ENCODE measurements at regions not wholly inside any gene's neighbourhood (a gene's known extent, or its start where the extent isn't known, plus 50 kb on each side); places are given as distances from the start of the nearest gene placed in this dataset.
"Not testable (repeated sequence)": the region's sequence is repeated elsewhere in the genome, so short reads cannot be mapped to it uniquely, and the experiment has no call there.

DNA sequence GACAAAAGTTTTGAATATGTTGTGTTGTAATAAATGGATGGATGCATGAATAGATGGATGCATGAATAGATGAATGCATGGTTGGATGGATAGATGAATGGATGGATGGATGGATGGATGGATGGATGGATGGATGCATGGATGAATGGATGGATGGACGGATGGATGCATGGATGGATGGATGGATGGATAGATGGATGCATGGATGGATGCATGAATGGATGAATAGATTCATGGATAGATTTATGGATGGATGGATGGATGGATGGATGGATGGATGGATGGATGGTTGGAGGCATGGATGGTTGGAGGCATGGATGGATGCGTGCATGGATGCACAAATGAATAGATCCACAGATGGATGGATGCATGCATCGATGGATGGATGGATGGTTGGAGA lies 623.2 kb upstream of the B3GAT1 start:
- H3K4me1 Mint-ChIP-seq (ENCODE audit: low read depth), result no peaks in the 10 kb centered on the region
- intact Hi-C loops (cut with micrococcal nuclease), result no loop called here
- no peak overlapping the region for H3K27ac Mint-ChIP-seq
- DNase-seq (ENCODE audit: low spot score), result no peak
- no peaks in the 10 kb centered on the region for H3K36me3 Mint-ChIP-seq (ENCODE audit: low read depth)
- H3K27me3 Mint-ChIP-seq (ENCODE audit: low read depth), result no peaks in the 10 kb centered on the region
- H3K9me3 Mint-ChIP-seq, result no peaks in the 10 kb centered on the region
- H3K4me3 Mint-ChIP-seq (ENCODE audit: low read depth), result no peak overlapping the region

DNA sequence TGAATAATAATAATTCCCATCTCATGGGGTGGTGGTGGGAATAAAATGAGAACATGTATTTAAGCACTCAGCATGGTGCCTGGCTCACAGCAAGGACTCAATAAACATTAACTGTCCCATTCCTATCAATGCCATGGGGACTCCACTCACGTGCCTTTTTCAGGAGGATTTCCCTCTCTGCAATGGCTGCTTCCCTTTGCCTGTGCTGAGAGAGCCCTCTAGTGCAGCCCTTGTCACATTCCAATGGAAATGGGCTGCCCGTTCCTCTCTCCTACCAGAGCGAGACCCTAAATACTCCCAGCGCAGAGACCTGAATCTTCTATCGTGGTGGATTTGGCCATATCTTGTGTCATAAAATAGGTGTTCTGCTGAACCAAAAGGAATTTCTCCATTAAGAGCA lies 621.5 kb upstream of the B3GAT1 start:
- intact Hi-C loops (cut with micrococcal nuclease), result no loop called here
- H3K27ac Mint-ChIP-seq, result no peak overlapping the region
- no peaks in the 10 kb centered on the region for H3K4me1 Mint-ChIP-seq (ENCODE audit: low read depth)
- no peak for DNase-seq (ENCODE audit: low spot score)
- no peak overlapping the region for H3K4me3 Mint-ChIP-seq (ENCODE audit: low read depth)
- H3K36me3 Mint-ChIP-seq (ENCODE audit: low read depth), result no peaks in the 10 kb centered on the region
- H3K27me3 Mint-ChIP-seq (ENCODE audit: low read depth), result no peaks in the 10 kb centered on the region
- H3K9me3 Mint-ChIP-seq, result no peaks in the 10 kb centered on the region

DNA sequence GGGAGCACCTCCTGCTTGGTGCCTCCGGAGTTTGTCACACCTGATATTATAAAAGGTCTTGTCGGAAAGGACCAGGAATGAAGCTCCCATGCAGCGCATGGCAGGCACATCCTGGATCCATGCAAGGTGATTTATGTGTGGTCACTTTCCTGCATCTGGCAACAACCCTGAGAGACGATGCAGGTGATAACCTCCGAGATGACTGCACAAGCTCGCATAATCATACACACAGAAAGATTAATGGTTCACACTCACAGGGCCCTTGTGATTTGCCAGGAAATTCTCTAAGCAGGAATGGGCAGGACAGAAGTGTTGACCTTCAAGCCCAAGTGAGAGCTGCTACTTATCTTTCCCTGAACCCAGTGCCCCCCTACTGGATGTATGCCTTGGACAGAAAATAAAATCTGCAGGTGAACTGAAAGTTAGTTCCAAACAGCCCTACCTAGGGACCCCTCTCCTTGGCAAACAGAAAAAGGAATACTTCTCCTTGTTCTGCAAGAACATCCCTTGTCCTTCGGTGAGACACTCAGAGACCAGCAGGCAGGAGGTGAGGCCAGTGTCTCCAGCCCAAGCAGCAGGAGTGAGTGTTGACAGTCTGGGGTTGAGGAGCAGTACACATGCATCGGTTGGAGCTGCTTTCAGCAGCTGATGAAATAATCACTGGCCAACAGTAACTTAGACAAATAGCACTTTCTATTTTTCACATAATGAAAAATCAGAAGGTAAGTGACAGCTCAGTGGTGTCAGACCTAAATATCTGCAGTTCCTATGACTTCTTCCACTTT lies 619.4 kb upstream of the B3GAT1 start:
- H3K4me3 Mint-ChIP-seq (ENCODE audit: low read depth), result no peak overlapping the region
- intact Hi-C loops (cut with micrococcal nuclease), result no loop called here
- no peaks in the 10 kb centered on the region for H3K4me1 Mint-ChIP-seq (ENCODE audit: low read depth)
- no peaks in the 10 kb centered on the region for H3K9me3 Mint-ChIP-seq
- H3K36me3 Mint-ChIP-seq (ENCODE audit: low read depth), result no peaks in the 10 kb centered on the region
- DNase-seq (ENCODE audit: low spot score), result no peak
- no peaks in the 10 kb centered on the region for H3K27me3 Mint-ChIP-seq (ENCODE audit: low read depth)
- H3K27ac Mint-ChIP-seq, result no peak overlapping the region

DNA sequence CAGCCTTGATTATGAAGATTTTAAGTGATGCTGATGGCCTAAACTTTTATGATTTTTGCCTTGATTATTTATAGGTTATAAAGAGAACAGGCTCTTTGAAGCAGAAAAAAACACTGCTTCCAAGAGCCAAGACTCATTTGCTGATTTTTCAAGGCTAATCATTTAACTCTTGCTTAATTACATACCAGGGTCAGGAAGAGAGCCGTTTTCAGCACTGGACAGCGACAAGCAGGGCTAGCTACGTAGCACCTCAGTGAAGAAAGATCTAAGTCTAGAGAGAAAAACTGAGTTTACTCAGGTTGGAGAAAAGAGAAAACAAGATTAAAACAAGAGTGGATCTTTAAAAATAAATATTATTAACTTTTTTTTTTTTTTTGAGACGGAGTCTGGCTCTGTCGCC lies 615.4 kb upstream of the B3GAT1 start:
- H3K27ac Mint-ChIP-seq, result no peak overlapping the region
- no peaks in the 10 kb centered on the region for H3K36me3 Mint-ChIP-seq (ENCODE audit: low read depth)
- H3K9me3 Mint-ChIP-seq, result no peaks in the 10 kb centered on the region
- H3K4me3 Mint-ChIP-seq (ENCODE audit: low read depth), result no peak overlapping the region
- intact Hi-C loops (cut with micrococcal nuclease), result no loop called here
- no peaks in the 10 kb centered on the region for H3K4me1 Mint-ChIP-seq (ENCODE audit: low read depth)
- H3K27me3 Mint-ChIP-seq (ENCODE audit: low read depth), result no peaks in the 10 kb centered on the region
- DNase-seq (ENCODE audit: low spot score), result no peak

DNA sequence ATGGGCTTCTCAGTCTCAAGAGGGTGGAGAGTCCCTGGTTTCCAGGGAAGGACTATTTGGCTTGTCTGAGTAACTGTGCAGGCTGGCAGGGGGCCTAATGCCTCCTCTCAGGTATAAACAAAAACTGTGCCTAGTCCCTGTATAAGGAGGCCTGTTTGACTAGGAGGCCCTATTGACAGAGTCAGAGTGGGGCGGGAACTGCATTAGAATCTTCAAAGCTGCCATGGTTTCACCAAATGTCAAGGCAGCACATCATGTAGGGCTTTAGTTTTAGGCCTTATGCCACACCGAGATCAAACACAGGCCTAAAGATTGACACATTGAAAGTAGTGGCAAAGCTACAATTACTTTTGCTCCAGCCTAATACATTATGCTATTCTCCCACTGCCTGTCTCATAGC lies 611.5 kb upstream of the B3GAT1 start:
- H3K4me1 Mint-ChIP-seq (ENCODE audit: low read depth), result no peaks in the 10 kb centered on the region
- no peak overlapping the region for H3K4me3 Mint-ChIP-seq (ENCODE audit: low read depth)
- H3K27me3 Mint-ChIP-seq (ENCODE audit: low read depth), result no peaks in the 10 kb centered on the region
- intact Hi-C loops (cut with micrococcal nuclease), result no loop called here
- H3K36me3 Mint-ChIP-seq (ENCODE audit: low read depth), result no peaks in the 10 kb centered on the region
- DNase-seq (ENCODE audit: low spot score), result no peak
- no peaks in the 10 kb centered on the region for H3K9me3 Mint-ChIP-seq
- no peak overlapping the region for H3K27ac Mint-ChIP-seq

DNA sequence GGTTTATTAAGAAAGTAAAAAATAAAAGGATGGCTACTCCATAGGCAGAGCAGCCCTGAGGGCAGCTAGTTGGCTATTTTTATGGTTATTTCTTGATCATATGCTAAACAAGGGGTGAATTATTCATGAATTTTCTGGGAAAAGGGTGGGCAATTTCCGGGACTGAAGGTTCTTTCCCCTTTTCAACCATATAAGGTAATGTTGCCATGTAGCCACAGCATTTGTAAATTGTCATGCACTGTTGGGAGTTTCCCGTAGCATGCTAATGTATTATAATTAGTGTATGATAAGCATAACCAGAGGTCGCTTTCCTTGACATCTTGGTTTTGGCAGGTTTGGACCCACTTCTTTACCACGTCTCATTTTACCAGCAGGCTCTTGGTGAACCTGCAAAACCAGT lies 610.4 kb upstream of the B3GAT1 start:
- H3K27ac Mint-ChIP-seq, result no peak overlapping the region
- DNase-seq (ENCODE audit: low spot score), result no peak
- H3K9me3 Mint-ChIP-seq, result no peaks in the 10 kb centered on the region
- intact Hi-C loops (cut with micrococcal nuclease), result no loop called here
- H3K4me3 Mint-ChIP-seq (ENCODE audit: low read depth), result no peak overlapping the region
- no peaks in the 10 kb centered on the region for H3K27me3 Mint-ChIP-seq (ENCODE audit: low read depth)
- H3K36me3 Mint-ChIP-seq (ENCODE audit: low read depth), result no peaks in the 10 kb centered on the region
- H3K4me1 Mint-ChIP-seq (ENCODE audit: low read depth), result no peaks in the 10 kb centered on the region

DNA sequence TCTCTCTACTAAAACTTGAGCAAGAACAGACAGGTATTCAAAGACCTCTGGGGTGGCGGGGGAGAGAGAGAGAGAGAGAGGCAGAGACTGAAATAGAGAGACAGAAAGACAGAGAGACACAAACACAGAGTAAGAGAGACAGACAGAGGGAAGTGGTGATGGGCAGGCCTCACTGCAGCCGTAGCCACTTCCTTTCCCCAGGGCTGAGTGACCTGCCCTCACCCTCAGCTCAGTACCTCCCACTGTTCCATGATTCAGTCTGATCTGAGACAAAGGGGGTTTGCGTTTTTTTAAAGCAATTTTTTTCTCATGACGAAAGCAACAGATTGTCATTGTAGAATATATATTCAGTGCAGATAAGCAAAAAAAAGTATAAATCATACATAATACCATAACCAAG lies 607.9 kb upstream of the B3GAT1 start:
- Mint-ChIP-seq H3K36me3 (ENCODE audit: low read depth) (no peaks in the 10 kb centered on the region), H3K4me1 (ENCODE audit: low read depth) (no peaks in the 10 kb centered on the region), H3K27ac (no peak overlapping the region), H3K4me3 (ENCODE audit: low read depth) (no peak overlapping the region), H3K27me3 (ENCODE audit: low read depth) (no peaks in the 10 kb centered on the region), H3K9me3 (no peaks in the 10 kb centered on the region)
- intact Hi-C loops (cut with micrococcal nuclease), result no loop called here
- DNase-seq (ENCODE audit: low spot score), result no peak

DNA sequence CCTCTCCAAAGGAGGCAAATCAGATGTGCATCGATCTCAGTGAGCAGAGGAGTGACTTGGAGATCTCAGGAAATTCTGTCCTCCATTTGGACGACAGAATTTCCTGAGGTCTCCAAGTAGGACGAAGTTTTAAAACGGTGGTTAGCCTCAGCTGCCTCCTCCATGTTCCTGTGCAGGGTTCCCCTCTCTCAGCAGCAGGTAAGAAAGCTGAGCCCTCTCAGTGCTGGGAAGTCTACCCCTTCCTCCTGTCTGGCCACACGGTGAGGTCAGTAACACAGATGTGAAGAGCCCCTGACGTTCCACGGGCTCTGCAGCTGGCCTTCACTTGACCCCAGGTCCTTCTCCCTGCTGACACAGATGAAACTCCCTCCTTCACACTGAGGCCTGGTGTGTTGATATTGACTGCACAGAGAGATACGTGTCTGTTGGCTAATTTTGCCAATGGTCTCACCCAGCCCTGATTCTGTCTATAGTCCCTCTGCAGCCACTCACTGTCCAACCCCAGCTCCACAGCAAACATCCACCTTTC lies 607.4 kb upstream of the B3GAT1 start:
- DNase-seq (ENCODE audit: low spot score), result no peak
- intact Hi-C loops (cut with micrococcal nuclease), result no loop called here
- Mint-ChIP-seq H3K4me1 (ENCODE audit: low read depth) (no peaks in the 10 kb centered on the region), H3K27me3 (ENCODE audit: low read depth) (no peaks in the 10 kb centered on the region), H3K4me3 (ENCODE audit: low read depth) (no peak overlapping the region), H3K27ac (no peak overlapping the region), H3K9me3 (no peaks in the 10 kb centered on the region), H3K36me3 (ENCODE audit: low read depth) (no peaks in the 10 kb centered on the region)

DNA sequence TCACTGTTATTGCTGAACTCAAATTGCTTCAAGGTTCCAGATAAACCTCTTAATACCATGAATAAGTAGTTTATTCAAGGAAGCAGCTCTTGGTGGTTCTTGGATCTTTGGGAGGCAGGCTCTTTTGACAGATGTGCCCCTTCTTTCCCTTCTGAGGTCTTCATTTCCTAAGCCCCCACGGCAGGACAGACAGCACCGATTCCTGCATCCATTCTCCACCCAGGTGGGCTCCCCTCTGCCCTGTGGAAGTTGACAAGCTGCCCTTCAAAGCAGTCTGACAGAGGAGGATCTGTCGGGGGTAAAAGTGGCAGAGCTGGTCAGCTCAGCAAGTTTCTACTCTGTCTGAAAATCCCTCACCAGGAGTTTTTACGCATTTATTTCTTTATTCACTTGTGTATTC lies 605.3 kb upstream of the B3GAT1 start:
- H3K4me1 Mint-ChIP-seq (ENCODE audit: low read depth), result no peaks in the 10 kb centered on the region
- no peaks in the 10 kb centered on the region for H3K27me3 Mint-ChIP-seq (ENCODE audit: low read depth)
- intact Hi-C loops (cut with micrococcal nuclease), result no loop called here
- H3K27ac Mint-ChIP-seq, result no peak overlapping the region
- H3K4me3 Mint-ChIP-seq (ENCODE audit: low read depth), result no peak overlapping the region
- no peaks in the 10 kb centered on the region for H3K36me3 Mint-ChIP-seq (ENCODE audit: low read depth)
- DNase-seq (ENCODE audit: low spot score), result no peak
- no peaks in the 10 kb centered on the region for H3K9me3 Mint-ChIP-seq

DNA sequence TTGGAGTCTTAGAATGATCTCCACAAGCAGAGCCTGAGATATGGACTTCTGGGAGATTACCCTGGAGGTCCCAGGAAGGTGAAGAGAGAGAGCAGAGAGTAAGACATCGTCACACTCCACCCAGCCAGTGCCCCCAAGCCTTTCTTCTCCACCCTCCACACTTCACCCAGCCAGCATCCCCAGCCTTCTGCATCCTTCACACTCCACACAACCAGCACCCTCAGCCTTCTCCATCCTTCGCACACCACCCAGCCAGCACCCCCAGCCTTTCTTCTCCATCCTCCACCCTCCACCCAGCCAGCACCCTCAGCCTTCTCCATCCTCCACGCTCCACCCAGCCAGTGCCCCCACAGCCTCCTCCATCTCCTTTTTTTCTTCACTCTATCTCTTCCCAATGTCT lies 603.9 kb upstream of the B3GAT1 start:
- Mint-ChIP-seq H3K9me3 (peaks cover 7% of the 10 kb centered on the region), H3K4me3 (ENCODE audit: low read depth) (no peak overlapping the region), H3K27ac (no peak overlapping the region), H3K27me3 (ENCODE audit: low read depth) (no peaks in the 10 kb centered on the region), H3K4me1 (ENCODE audit: low read depth) (no peaks in the 10 kb centered on the region), H3K36me3 (ENCODE audit: low read depth) (no peaks in the 10 kb centered on the region)
- intact Hi-C loops (cut with micrococcal nuclease), result no loop called here
- no peak for DNase-seq (ENCODE audit: low spot score)

DNA sequence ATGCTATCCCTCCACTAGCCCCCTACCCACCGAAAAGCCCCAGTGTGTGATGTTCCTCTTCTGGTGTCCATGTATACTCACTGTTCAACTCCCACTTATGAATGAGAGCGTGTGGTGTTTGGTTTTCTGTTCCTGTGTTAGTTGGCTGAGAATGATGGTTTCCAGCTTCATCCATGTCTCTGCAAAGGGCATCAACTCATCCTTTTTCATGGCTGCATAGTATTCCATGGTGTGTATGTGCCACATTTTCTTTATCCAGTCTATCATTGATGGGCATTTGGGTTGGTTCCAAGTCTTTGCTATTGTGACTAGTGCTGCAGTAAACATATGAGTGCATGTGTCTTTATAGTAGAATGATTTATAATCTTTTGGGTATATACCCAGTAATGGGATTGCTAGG lies 599.3 kb upstream of the B3GAT1 start:
- intact Hi-C loops (cut with micrococcal nuclease), result not testable (repeated sequence)

DNA sequence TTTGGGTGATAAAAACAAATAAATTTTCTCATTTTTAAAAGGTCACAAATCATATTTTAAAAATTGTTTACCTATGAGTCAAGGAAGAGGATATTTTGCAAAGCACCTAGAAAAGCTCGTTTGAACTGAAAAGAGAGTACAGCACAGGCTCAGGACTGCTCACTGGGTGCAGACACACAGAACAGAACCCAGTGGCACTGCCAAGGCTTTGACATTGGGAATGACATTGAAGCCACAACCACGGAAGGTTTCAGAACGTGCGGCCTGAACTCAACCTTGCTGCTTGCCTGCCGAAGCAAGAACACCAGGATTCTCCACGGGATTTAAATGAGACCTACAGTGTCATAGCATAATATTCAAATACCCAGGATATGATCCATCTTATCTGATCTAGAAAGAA lies 597.1 kb upstream of the B3GAT1 start:
- H3K9me3 Mint-ChIP-seq, result peaks cover 7% of the 10 kb centered on the region
- H3K4me3 Mint-ChIP-seq (ENCODE audit: low read depth), result no peak overlapping the region
- intact Hi-C loops (cut with micrococcal nuclease), result no loop called here
- H3K4me1 Mint-ChIP-seq (ENCODE audit: low read depth), result no peaks in the 10 kb centered on the region
- no peaks in the 10 kb centered on the region for H3K27me3 Mint-ChIP-seq (ENCODE audit: low read depth)
- no peak for DNase-seq (ENCODE audit: low spot score)
- H3K27ac Mint-ChIP-seq, result no peak overlapping the region
- no peaks in the 10 kb centered on the region for H3K36me3 Mint-ChIP-seq (ENCODE audit: low read depth)

More for the DNA sequence above, 599.3 kb upstream of the B3GAT1 start:
- DNase-seq (ENCODE audit: low spot score); H3K27ac Mint-ChIP-seq; H3K9me3 Mint-ChIP-seq; H3K27me3 Mint-ChIP-seq (ENCODE audit: low read depth); H3K36me3 Mint-ChIP-seq (ENCODE audit: low read depth); H3K4me3 Mint-ChIP-seq (ENCODE audit: low read depth); H3K4me1 Mint-ChIP-seq (ENCODE audit: low read depth): not testable (repeated sequence)

DNA sequence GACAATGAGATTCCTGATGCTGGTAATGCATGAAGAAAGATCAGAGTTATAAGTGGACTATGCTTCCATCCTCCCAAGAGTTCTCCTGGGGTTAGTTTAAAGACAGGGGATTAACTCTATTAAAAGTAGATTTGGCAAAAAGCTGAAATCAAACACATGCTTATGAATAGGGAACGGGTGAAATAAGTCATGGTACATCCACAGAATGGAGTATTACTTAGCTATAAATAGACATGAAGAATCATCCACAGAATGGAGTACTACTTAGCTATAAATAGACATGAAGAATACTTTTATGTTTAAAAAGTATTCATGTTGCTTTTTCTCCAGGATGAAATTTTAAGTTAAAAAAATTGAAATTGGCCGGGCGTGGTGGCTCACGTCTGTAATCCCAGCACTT lies 596.4 kb upstream of the B3GAT1 start:
- intact Hi-C loops (cut with micrococcal nuclease), result no loop called here
- Mint-ChIP-seq H3K27me3 (ENCODE audit: low read depth) (no peaks in the 10 kb centered on the region), H3K36me3 (ENCODE audit: low read depth) (no peaks in the 10 kb centered on the region), H3K4me1 (ENCODE audit: low read depth) (no peaks in the 10 kb centered on the region), H3K9me3 (peaks cover 7% of the 10 kb centered on the region), H3K4me3 (ENCODE audit: low read depth) (no peak overlapping the region), H3K27ac (no peak overlapping the region)
- DNase-seq (ENCODE audit: low spot score), result no peak

DNA sequence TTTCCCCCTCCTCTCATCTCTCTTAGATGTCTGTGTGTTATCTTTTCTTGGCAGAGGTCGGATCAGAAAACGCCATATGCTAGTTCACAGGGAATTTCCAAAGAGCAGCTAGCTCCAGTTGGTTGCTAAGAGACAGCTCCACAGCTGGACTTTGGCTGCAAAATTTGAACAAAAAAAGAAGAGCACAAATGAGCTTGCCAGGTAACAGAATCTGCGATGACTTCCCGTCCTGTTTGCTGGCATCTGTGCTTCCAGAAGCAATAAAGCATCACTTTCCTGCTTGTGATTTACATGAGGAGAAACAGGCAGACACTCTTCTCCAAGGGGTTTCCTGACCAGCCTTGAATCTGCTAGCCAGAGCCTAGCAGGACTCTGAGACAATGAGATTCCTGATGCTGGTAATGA lies 596.0 kb upstream of the B3GAT1 start:
- Mint-ChIP-seq H3K4me3 (ENCODE audit: low read depth) (no peak overlapping the region), H3K4me1 (ENCODE audit: low read depth) (no peaks in the 10 kb centered on the region), H3K27me3 (ENCODE audit: low read depth) (no peaks in the 10 kb centered on the region), H3K9me3 (peaks cover 7% of the 10 kb centered on the region), H3K27ac (no peak overlapping the region), H3K36me3 (ENCODE audit: low read depth) (no peaks in the 10 kb centered on the region)
- intact Hi-C loops (cut with micrococcal nuclease), result no loop called here
- DNase-seq (ENCODE audit: low spot score), result no peak

Measured in activated T-helper 2 cell treated with anti-CD3 and anti-CD28 coated beads, Interferon-gamma antibody, Interleukin-2, Interleukin-4, amounts not matched to agents 10 μg/mL and 5 μg/mL and 100 μg/mL, durations not matched to agents 14 hours and 24 hours and 36 hours (primary cell).